H7 (cell line): ENCODE measurements at regions not wholly inside any gene's neighbourhood (a gene's known extent, or its start where the extent isn't known, plus 50 kb on each side); places are given as distances from the start of the nearest gene placed in this dataset.
"Not testable (repeated sequence)": the region's sequence is repeated elsewhere in the genome, so short reads cannot be mapped to it uniquely, and the experiment has no call there.

Experiments
- DNase-seq: peaks from one replicate; pipeline ENCODE4 v3.0.0; 2012
- H3K27me3 ChIP-seq: 2 replicates; pipeline ENCODE4 v1.6.0; 2011; ENCODE audit warnings: mild to moderate bottlenecking, low read length; ENCODE audit not compliant: control insufficient read depth, insufficient read depth
- H3K36me3 ChIP-seq: replicated peaks from 2 replicates; pipeline ENCODE4 v1.5.1; 2011; ENCODE audit warnings: low read length; ENCODE audit not compliant: control insufficient read depth, insufficient read depth
- H3K4me3 ChIP-seq: 2 replicates; pipeline ENCODE4 v1.5.1; 2011; ENCODE audit warnings: low read depth, mild to moderate bottlenecking, control low read depth, low read length, moderate library complexity; ENCODE audit not compliant: insufficient read depth

DNA sequence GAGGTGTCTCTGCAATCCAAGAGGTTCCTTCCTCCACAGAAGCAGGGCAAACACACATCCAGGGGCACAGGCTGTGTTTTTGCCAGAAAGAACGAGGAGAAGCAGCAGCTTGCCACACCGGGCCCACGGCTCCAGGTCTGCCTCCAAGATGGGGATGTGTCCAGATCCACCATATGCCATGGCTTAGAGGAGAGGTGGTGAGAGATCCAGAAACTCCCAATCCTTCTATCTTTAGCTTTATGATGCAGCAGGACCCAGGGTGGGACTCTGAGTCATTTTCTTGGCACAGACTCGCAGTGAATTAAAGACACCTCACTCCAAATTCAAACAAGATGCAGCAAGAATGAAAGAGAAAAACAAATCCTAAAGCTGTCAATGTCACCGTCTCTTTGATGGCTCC is 481.4 kb upstream of the TMEM132C start:
- H3K4me3 ChIP-seq: no peak overlapping the region
- H3K27me3 ChIP-seq: no peaks in the 10 kb centered on the region
- H3K36me3 ChIP-seq: no peaks in the 10 kb centered on the region
- DNase-seq: no peak

DNA sequence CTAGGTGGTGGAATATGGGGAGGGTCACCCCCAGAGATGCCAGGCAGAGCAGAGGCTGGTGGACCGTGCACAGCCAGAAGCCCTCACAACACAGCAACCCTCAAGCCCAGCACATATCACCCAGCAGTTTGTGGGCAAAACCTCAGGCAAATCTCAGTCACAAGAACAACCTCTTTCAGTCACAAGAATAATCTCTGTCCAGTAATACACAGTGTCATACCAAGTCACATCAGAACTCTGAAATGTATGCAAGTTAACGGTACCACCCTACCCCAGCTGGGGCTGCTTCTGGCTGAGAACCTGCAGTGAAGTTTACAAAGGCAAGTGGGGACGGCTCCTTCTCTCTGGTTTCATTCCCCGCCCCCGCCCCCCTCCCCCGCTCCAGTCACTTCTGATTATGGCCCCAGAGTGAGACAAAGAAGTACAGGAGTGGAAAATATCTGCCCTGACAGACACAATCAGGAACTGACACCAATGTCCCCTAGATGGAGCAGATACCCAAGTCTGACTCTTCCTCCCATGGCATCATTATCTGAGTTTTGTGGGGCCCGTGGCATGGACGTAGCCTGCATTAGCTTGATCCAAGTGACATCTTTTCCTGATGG is 480.9 kb upstream of the TMEM132C start:
- no peak for DNase-seq
- no peak overlapping the region for H3K4me3 ChIP-seq
- H3K36me3 ChIP-seq: no peaks in the 10 kb centered on the region
- no peaks in the 10 kb centered on the region for H3K27me3 ChIP-seq

DNA sequence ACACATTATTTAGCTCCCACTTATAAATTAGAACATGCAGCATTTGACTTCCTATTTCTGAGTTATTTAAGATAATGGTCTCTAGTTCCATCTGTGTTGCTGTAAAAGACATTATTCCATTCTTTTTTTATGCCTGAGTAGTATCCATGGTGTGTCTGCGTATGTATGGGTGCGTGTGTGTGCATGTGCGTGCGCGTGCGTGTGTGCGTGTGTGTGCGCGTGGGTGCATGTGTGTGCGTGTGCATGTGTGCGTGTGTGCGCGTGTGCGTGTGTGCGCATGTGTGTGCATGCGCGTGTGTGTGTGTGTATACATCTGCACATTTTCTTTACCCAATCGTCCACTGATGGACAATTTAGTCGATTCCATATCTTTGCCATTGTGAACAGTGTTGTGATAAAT is 479.4 kb upstream of the TMEM132C start:
- no peak for DNase-seq
- H3K4me3 ChIP-seq: no peak overlapping the region
- H3K27me3 ChIP-seq: no peaks in the 10 kb centered on the region
- H3K36me3 ChIP-seq: no peaks in the 10 kb centered on the region

DNA sequence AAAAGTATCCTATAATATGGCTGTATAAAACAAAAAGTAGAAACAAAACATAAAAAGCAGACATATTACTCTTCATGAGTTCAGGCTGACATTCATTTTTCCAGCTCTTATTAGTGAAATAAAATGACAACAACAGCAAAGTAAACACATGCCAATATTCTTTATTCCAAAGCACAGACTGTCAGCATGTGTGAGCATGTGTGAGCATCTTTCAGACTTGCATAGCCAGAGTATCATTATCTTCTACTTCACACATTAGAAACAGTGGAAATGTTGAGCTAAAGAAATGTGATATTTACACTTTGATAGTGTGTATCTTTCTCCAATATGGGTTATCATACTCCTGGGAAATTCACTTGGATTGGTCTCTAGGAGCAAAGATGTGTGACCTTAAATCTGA is 476.6 kb upstream of the TMEM132C start:
- no peak overlapping the region for H3K4me3 ChIP-seq
- H3K27me3 ChIP-seq: no peaks in the 10 kb centered on the region
- DNase-seq: no peak
- no peaks in the 10 kb centered on the region for H3K36me3 ChIP-seq

DNA sequence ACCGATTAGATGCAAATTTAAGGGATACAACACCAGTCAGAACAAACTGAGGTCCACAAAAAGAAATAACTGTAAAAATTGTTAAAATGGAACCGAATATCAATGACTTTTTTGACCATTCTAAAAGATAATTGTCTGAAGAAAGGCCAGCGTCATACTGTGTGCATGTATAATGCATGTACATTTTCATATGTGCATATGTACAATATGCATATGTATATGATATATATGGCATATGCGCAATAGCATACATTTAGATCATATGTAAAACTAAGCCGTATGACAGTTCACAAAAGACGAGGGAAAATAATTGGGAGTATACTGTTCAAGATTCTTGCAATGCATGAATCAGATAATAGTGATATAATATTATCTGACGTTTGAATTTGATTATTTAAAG is 475.8 kb upstream of the TMEM132C start:
- Histone ChIP-seq H3K27me3 (no peaks in the 10 kb centered on the region), H3K4me3 (no peak overlapping the region), H3K36me3 (no peaks in the 10 kb centered on the region)
- no peak for DNase-seq

DNA sequence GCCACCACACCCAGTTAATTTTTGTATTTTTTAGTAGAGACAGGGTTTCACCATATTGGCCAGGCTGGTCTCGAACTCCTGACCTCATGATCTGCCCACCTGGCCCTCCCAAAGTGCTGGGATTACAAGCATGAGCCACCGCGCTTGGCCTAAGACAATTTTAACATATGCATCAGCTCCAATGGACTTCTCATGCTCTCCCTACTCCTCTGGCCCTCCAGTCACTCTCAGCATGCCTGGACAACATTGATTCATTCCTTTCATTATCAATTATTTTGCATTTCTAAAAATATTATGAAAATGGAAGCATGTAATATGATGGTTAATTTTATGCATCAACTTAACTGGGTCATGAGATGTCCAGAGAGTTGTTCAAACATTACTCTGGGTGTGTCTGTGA is 469.1 kb upstream of the TMEM132C start:
- no peak for DNase-seq
- no peaks in the 10 kb centered on the region for H3K27me3 ChIP-seq
- no peak overlapping the region for H3K4me3 ChIP-seq
- H3K36me3 ChIP-seq: no peaks in the 10 kb centered on the region

DNA sequence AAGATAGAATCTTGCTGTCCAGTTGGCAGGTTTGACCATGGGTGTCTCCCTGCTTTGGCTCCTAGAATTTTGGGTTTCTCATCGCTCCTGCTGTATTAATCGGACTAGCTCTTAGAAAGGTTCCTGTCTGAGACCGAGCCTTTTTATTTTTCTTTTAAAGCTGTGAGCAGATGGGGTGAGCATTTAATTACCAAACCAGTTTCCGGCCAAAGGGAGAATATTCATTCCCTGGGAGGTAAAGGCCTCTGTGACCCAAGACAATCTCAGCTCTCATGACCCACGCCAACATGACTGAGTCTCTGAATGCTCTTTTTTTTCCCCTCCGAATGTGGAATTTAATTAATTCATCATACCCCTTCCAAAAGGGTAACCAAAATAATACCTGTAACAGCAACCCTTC is 464.7 kb upstream of the TMEM132C start:
- H3K4me3 ChIP-seq: no peak overlapping the region
- no peaks in the 10 kb centered on the region for H3K27me3 ChIP-seq
- DNase-seq: no peak
- H3K36me3 ChIP-seq: no peaks in the 10 kb centered on the region

DNA sequence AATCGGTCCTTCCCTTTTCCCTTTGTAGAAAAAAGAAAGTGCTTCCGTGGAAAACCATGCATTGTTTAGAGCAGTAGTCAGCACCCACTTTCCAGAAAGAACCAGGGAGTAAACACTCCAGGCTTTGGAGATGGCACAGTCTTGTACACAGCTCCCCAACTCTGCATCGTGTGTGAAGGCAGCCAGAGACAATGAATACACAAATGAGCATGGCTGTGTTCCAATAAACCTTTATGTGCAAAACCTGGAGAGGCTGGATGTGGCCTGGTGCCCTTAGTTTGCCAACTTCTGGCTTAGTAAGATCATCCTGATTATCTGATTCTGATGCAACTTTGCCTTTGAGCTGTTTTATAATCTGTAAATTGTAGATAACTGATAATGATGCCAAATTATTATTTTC is 463.4 kb upstream of the TMEM132C start:
- no peaks in the 10 kb centered on the region for H3K36me3 ChIP-seq
- no peaks in the 10 kb centered on the region for H3K27me3 ChIP-seq
- H3K4me3 ChIP-seq: no peak overlapping the region
- DNase-seq: no peak

DNA sequence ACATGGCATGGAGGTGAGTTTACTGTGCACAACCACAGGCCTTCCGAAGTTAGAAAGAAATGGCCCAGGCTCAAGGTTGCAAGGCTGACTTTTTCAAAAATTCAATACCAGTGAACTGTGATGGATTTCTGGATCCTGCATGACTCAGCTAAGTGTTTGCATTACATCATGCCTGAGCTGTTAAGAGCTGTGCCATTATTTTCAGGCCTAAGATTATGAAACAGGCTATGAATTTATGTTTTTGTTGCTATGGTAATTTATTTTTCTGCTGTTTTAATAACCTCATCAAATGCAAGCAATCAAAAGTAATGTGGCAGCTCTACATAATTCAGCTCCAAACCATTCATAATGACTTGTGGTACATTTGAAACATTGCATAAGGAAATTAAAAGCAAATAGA is 457.7 kb upstream of the TMEM132C start:
- DNase-seq: no peak
- Histone ChIP-seq H3K36me3 (no peaks in the 10 kb centered on the region), H3K4me3 (no peak overlapping the region), H3K27me3 (no peaks in the 10 kb centered on the region)

DNA sequence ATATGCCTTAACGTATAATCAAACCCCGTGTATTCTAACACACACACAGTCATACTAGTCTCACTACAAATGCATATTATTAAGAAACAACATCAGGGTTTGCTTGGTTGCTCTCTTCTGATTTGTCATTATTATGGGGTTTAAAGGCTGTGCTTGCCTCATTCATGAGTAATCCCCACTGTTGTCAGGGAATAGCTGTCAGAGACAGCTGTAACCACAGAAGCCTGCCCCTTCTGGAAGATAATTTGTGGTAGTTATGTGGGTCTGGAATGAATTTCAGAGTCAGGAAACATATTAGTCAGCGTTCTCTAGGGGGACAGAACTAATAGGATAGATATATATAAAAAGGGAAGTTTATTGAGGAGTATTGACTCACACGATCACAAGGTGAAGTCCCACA is 456.9 kb upstream of the TMEM132C start:
- Histone ChIP-seq H3K4me3 (no peak overlapping the region), H3K36me3 (no peaks in the 10 kb centered on the region), H3K27me3 (no peaks in the 10 kb centered on the region)
- no peak for DNase-seq

DNA sequence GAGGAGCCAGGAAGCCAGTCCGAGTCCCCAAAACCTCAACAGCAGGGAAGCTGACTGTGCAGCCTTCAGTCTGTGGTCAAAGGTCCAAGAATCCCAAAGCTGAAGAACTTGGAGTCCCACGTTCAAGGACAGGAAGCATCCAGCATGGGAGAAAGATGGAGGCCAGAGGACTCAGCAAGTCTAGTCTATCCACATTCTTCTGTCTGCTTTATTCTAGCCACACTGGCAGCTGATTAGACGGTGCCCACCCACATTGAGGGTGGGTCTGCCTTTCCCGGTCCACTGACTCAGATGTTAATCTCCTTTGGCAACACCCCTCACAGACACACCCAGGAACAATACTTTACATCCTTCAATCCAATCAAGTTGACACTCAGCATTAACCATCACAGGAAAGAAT is 456.5 kb upstream of the TMEM132C start:
- H3K36me3 ChIP-seq, H3K4me3 ChIP-seq, H3K27me3 ChIP-seq, DNase-seq: not testable (repeated sequence)

DNA sequence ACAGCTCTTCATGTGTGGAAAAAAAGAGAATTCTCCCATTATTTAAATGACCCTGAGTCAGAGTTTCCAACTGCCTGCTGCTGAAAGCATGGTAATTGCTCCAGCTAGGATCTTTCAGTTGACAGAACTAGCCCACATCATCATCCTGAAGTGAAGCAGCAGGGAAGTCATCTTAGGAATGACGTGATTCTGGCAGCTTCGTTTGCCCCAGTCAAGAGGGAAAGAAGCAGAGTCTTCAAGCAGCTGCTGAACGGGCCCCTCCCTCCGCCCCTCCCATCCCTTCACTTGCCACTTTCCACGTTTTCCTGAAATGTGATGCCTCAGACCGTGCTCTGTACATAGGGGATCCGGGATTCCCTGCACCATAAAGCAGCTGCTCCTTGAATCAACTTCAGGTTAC is 455.0 kb upstream of the TMEM132C start:
- H3K27me3 ChIP-seq: no peaks in the 10 kb centered on the region
- H3K36me3 ChIP-seq: no peaks in the 10 kb centered on the region
- no peak overlapping the region for H3K4me3 ChIP-seq
- peak; percentile 18 for DNase-seq

DNA sequence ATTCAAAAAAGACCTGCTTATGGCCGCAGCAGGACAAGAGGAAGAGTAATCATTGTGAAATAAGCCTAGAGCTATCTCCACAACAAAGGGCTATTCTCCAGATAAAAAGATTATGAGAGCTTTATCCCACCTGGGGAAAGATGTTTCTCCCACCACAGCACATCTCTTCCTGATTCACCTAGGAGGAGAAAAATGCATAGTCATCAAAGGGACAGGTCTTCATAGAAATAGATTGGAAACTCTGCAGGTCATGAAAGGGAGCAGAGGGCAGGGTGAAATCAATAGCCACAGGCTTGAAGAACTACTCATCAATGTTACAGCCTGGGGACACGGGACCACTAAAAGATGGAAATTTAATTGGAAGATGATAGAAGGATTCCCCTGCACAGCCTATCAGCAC is 453.8 kb upstream of the TMEM132C start:
- no peaks in the 10 kb centered on the region for H3K27me3 ChIP-seq

DNA sequence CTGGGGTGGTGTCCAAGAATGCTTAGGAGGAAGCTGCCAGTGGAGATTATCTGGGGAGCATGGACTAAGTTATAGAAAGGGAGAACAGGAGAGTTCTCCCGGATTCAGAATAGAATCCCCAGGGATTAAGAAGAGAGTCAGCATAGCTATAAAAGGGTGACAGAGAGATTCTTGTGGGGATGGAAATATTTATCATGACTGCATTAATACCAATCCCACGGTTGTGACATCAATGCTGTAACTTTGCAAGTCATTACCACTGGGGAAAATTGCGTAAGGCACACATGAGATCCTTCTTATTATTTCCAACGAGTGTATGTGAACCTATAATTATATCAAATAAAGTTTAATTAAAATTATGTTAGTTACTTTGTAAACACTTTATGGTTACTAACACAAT is 447.9 kb upstream of the TMEM132C start:
- Histone ChIP-seq H3K36me3 (no peaks in the 10 kb centered on the region), H3K4me3 (no peak overlapping the region), H3K27me3 (no peaks in the 10 kb centered on the region; the same call in 1 of the 2 replicates)
- DNase-seq: no peak

More for the DNA sequence above, 453.8 kb upstream of the TMEM132C start:
- H3K36me3 ChIP-seq: no peaks in the 10 kb centered on the region
- no peak for DNase-seq
- H3K4me3 ChIP-seq: no peak overlapping the region

DNA sequence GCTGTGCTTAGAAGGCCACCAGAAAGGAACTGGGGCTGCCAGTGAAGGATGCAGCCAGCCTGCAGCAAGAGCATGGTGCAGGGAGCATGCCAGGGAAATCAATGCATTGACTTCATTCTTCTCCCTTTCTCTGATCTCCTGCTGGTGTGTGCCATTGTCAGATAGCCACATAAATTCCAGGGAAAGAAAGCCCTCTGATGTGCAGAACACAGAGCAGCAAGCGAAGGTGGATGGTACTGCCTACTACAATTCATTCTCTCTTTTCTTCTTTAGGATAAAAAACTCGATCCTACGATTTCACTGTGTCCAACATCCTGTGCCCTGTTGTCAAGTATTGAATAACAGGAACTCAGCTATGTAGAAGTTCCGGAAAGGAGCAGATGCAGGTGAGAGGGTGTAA is 446.7 kb upstream of the TMEM132C start:
- Histone ChIP-seq H3K27me3 (no peaks in the 10 kb centered on the region; the same call in 1 of the 2 replicates), H3K4me3 (no peak overlapping the region), H3K36me3 (no peaks in the 10 kb centered on the region)
- no peak for DNase-seq

DNA sequence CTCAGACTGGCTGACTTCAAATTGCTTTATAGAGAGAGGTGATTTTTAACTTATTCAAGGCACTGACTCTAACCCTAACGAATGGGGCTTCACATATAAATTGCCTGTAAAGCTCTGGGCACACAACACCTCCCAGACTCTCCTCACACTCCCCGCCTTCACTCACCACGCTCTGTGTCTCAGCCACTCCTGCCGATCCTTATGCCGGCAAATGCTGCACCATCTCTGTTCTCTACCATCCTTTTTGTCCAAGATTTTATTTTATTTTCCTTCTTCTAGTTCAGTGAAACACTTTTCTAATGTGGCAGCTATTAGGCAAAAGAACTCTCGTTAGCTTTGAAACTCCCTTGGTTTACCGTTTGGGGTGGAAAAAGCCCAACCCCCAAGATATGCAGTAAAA is 446.1 kb upstream of the TMEM132C start:
- Histone ChIP-seq H3K36me3 (no peaks in the 10 kb centered on the region), H3K4me3 (no peak overlapping the region), H3K27me3 (no peaks in the 10 kb centered on the region; the same call in 1 of the 2 replicates)
- no peak for DNase-seq
